ENCODE measurements at regions not wholly inside any gene's neighbourhood (a gene's known extent, or its start where the extent isn't known, plus 50 kb on each side); places are given as distances from the start of the nearest gene placed in this dataset.
"Not testable (repeated sequence)": the region's sequence is repeated elsewhere in the genome, so short reads cannot be mapped to it uniquely, and the experiment has no call there.

DNA sequence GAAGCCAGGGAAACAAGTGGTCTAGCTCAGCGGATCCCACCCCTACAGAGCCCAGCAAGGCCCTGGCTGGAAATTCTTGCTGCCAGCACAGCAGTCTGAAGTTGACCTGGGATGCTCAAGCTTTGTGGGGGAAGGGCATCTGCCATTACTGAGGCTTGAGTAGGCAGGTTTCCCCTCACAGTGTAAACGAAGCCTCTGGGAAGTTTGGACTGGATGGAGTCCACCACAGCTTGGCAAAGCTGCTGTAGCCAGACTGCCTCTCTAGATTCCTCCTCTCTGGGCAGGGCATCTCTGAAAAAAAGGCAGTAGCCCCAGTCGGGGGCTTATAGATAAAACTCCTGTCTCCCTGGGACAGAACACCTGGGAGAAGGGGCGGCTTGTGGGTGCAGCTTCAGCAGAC lies 365.9 kb upstream of the SALL1 start:
- DNase-seq = not testable (repeated sequence)

DNA sequence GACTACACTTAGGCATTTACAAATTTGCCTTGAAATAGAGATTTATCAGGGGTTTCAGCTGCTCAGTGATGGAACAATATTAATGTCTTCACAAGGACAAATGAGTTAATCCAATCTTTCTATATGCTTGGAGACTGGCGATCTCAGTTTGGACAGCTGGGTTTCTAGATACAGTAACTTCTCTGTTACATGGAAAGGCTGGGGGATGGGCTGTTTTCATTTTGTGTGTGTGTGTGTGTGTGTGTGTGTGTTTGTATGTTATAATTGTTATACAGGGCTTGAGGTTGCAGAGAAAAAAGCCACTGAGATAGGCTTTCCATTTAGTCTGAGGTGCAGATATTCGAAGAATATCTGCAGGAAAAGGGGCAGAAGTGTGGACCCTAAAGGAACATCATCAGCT lies 359.3 kb upstream of the SALL1 start:
- no peak for DNase-seq

- DNase-seq = no peak
Observed at GRCh38 chr16:51509336-51509735, 358.3 kb upstream of the SALL1 start.

DNA sequence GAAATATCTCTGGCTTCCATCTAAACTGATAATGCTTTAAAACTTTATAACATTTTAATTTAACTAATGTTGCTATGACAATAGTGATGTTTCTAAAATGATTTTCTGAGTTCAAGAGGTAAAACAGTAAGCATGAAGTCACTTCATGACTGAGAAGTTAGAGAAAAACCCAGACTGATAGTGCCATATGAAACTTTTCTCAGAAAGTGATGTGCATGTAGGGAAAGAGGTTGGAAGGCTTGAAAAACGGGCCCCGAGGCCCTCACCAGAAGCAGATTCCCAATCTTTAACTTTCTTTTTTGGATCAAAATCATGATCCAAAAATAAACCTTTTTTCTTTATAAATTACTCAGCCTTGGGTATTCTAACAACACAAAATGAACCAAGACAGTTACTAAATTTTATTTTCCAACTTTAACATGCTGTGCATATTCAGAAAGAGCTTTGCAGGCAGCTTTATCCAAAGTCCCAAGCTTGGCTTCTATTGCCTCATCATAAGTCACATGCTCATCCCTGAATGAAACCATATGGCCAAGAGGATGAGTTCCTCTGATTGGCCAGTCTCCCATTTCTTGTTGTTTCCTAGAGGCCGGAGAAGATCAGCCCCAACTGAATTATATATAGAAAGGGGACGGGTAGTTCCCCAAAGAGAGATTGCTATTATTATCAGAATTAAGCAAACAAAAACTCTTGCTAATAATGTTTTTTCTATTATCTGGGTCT lies 357.6 kb upstream of the SALL1 start:
- no peak for DNase-seq

DNA sequence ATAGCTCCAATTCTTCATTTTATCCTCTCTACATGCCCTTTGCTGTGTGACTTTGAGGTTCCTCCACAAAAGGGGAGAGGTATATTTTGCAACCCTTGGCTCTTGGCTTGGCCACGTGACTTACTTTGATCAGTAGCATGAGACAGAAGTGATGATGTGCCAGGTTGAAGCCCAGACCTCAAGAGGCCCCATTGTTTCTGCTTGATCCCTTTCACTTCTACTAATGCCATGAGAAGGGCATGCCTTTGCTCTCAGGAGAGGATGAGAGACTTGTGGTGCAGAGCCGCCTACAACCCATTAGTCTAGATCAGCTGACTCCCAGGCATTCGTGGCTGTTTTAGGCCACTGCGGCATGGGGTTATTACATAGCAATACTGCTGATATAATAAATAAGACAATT lies 356.2 kb upstream of the SALL1 start:
- DNase-seq = no peak

DNA sequence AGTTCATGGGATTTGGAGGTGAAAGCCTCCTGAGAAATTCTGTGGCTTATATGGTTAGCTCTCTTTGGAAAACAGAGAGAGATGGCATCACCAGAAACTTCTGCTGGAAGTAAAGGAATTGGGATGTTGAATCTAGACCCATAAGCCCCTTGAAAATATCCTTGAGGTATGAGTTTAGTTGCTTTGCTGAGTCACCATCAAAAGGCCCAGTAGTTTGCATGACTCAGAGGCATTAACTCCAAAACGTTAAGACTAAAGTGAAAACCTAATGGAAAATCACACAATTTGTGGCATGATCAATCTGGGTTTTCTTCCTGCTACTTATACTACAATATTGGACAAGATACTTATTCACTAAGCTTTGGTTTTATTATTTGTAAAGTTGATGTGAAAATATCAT lies 349.2 kb upstream of the SALL1 start:
- peak; percentile 5 for DNase-seq

GRCh38 chr16:51497541-51498211 lies 346.6 kb upstream of the SALL1 start:
- DNase-seq = no peak

DNA sequence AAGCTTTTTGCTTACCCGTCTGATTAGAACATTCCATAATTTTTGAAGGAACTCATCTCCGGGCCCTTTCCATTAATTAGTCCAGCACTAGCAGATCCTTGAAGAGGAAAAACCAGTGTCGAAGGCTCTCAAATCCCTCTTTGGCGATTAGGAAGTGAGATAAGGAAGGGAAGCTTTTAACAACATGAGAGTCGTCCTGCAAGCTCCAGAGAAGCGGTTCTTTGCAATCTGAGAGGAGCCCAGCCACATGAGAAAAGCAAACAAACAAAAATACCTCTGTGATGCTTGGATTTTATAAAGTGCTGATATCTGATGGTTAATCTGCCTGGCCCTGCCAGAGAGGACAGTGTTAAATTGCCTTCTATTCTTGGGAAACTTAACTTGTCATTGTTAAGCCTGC lies 339.8 kb upstream of the SALL1 start:
- no peak for DNase-seq

- no peak for DNase-seq
Observed at GRCh38 chr16:51487880-51488279, 336.8 kb upstream of the SALL1 start.

- no peak for DNase-seq
Observed at GRCh38 chr16:51474414-51475091, 323.5 kb upstream of the SALL1 start.

- no peak for DNase-seq
Observed at GRCh38 chr16:51473091-51473490, 322.0 kb upstream of the SALL1 start.

DNA sequence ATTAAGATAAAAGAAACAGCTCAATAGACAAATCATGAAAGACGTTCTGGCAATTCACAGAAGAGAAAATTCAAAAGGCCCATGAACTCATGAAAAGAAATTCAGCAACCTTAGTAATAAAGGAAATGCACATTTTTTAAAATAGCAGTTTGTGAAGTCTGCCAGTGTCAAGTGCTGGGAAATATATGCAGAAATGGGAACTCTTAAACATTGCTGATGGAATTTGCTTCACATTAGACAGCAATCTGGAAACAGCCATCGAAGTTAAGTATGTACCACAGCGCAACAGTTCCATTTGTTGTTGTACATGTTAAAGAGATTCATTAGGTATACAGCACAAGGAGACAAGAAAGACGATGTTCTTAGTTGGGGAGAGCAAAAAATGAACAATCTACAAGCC lies 319.4 kb upstream of the SALL1 start:
- no peak for DNase-seq

- no peak for DNase-seq
Observed at GRCh38 chr16:51464996-51465395, 313.9 kb upstream of the SALL1 start.

- no peak for DNase-seq
Observed at GRCh38 chr16:51461255-51461654, 310.2 kb upstream of the SALL1 start.

DNA sequence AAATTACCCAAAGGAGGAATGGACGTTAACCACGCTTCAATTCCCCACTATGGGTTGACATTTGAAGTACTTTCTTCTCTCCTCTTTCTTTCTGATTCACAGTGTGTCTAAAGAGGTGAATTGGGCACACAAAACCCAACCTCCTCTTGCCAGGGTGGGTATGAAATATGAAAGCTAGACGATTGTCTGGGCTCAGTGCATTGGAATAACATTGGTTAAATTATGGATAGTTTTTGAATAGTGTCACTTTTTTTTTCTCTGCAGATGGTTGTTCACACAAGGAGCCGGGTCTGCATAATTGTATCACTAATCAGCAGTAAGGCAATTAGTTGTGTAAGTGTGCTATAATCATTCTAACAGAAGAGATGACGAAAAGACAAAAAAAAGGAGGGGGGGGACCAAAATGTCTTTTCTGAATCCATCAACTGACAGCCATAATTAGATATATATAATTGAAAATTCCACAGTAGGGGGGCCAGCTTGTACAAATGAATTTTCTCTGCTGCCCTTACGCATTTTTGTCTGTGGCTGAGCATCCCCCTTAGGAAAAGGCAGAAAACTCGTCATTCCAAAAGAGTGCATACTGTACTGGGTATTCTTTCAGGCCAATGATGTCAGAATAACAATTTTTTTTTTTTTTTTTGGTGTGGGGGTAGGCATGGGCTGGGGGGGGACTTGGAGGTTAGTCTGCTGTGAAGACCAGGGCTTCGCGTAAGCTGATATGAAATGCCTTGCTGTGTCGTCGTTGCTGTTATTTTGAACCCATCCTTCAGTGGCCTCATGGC lies 307.5 kb upstream of the SALL1 start:
- no peak for DNase-seq

GRCh38 chr16:51457775-51458174 lies 306.7 kb upstream of the SALL1 start:
- no peak for DNase-seq

DNA sequence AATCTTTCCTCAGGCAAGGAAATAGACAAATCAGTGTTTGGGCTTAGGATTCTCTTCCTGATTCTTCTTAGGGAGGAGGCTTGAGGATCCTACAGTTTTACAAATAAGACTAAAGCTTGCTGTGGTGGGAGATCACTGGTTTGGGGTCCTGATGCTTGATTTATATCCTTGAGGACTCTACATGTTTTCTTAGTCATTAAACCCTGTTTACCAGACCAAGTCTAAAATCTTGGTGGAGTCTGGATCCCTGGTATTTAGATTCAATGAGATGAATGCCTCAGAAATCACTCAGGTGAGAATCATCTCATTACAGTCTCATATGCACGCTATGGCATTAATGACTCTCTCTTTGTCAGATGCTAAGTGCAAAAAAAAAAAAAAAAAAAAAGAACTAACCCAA lies 304.3 kb upstream of the SALL1 start:
- no peak for DNase-seq

DNA sequence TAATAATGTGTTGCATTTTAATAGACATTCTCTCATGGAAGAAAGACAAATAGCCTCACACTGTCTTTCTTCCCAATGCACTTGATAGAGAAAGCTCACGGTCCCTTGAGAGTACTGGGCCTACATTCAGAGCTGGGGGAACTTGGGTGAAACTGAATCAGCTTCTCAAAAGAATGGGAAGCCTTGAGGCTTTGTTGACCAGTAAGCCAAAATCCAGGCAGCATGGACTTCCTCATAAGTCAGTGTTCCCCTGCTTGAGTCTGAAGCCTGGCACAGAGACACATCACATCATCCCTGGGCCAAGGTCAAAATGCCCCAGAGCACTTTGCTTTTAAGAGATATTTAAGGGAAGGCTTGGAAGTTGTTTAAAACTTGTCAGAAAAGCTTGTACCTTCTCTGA lies 302.2 kb upstream of the SALL1 start:
- no peak for DNase-seq

GRCh38 chr16:51450909-51451308 lies 299.8 kb upstream of the SALL1 start:
- peak; percentile 10 for DNase-seq

DNA sequence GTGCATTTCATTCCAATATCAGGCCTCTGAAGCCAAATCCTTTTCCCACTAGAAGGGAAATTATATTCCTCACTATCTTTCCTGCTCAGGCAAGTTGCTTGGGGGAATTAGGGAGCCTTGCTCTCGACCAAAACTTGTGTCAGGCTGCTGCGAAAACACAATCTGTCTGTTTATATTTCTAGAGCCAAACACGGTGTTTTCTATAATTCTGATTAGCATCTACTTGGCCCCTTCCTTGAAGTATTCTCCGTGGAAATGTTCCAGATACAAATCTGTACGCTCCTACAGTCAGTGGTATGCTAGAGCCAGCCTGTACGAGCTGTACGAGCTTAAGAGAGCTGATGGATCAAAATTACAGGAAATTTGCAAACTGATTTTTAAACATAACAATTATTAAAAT lies 299.3 kb upstream of the SALL1 start:
- no peak for DNase-seq

GRCh38 chr16:51449441-51449840 lies 298.4 kb upstream of the SALL1 start:
- peak; percentile 50 for DNase-seq

- DNase-seq = no peak
Observed at GRCh38 chr16:51445250-51445649, 294.2 kb upstream of the SALL1 start.

- DNase-seq = no peak
Observed at GRCh38 chr16:51443934-51444333, 292.9 kb upstream of the SALL1 start.
